Stomach (tissue), 8 donors: ENCODE measurements at regions not wholly inside any gene's neighbourhood (a gene's known extent, or its start where the extent isn't known, plus 50 kb on each side); places are given as distances from the start of the nearest gene placed in this dataset.
"Not testable (repeated sequence)": the region's sequence is repeated elsewhere in the genome, so short reads cannot be mapped to it uniquely, and the experiment has no call there.

Source experiments
- DNase-seq, 2 donors: peaks; one replicate each; pipeline versions ENCODE4 v3.0.0 to v3.0.0-alpha.2; 2013 to 2019
- H3K27ac ChIP-seq, 5 donors: fragments of 200-600 bp in 4 of 5; sonication (generic) in 4 of 5; one replicate each; pipeline ENCODE4 v1.5.1; 2013 to 2019; ENCODE audit warnings: mild to moderate bottlenecking in 1 of 5, moderate library complexity in 1 of 5
- H3K27me3 ChIP-seq, 3 donors: fragments of 200-600 bp; sonication (generic); one replicate each; pipeline ENCODE4 v1.5.1; 2017 to 2019; ENCODE audit warnings: mixed run types in 1 of 3
- H3K36me3 ChIP-seq, 4 donors: fragments of 200-600 bp; sonication (generic); 1 replicate in 3 of 4; 2 replicates in 1 of 4; pipeline ENCODE4 v1.5.1; 2016 to 2019
- H3K4me1 ChIP-seq, 4 donors: fragments of 200-600 bp; sonication (generic); one replicate each; pipeline ENCODE4 v1.5.1; 2016 to 2019
- H3K4me3 ChIP-seq, 4 donors: fragments of 200-600 bp; sonication (generic) in 3 of 4; one replicate each; pipeline ENCODE4 v1.5.1; 2016 to 2019; ENCODE audit warnings: mild to moderate bottlenecking in 1 of 4
- H3K9me3 ChIP-seq, 4 donors: fragments of 200-600 bp; sonication (generic); one replicate each; pipeline ENCODE4 v1.5.1; 2016 to 2019
- EP300 ChIP-seq: sonication (generic); formaldehyde crosslinking; IDR thresholded peaks from one replicate; pipeline ENCODE4 v1.6.1; 2017; ENCODE audit warnings: antibody characterized with exemption
- POLR2A ChIP-seq, 4 donors: fragments of 450-650 bp; IDR thresholded peaks; one replicate each; pipeline ENCODE4 v1.6.1; 2016; ENCODE audit warnings: antibody characterized with exemption in 4 of 4, control low read depth in 2 of 4, mild to moderate bottlenecking in 1 of 4, moderate library complexity in 1 of 4
- POLR2AphosphoS5 ChIP-seq, 3 donors: sonication (generic); formaldehyde crosslinking; IDR thresholded peaks; one replicate each; pipeline ENCODE4 v1.6.1; 2016; ENCODE audit warnings: antibody characterized with exemption in 3 of 3
- WGBS, 5 donors: extraction: QIAGEN DNeasy Blood & Tissue Kit in 3 of 5; methylation state at CpG; one replicate each; pipeline versions ENCODE4 v1.1.5 to v1.1.7; 2013 to 2018; 5-methylcytosine and 5-hydroxymethylcytosine counted together
- intact Hi-C: fragments of 100-400 bp; cut with DNase I; formaldehyde crosslinking; loops from one replicate; pipeline ENCODE4 v1.15.1; 2023; ENCODE audit warnings: low total_unique reads
- TF ChIP-seq, protein P1 (sequence below), 7 experiments: fragments of 450-650 bp in 4 of 7; fragments of 200-600 bp in 3 of 7; sonication (generic) in 3 of 7; IDR thresholded peaks; one replicate each; pipeline ENCODE4 v1.5.1; 2016 to 2019; ENCODE audit warnings: antibody characterized with exemption in 7 of 7, control low read depth in 2 of 7, mild to moderate bottlenecking in 1 of 7
- donor health status: healthy with polysubstance abuse.
- donor health status: Bipolar disorder and iron deficiency.
- donor health status: healthy.

DNA sequence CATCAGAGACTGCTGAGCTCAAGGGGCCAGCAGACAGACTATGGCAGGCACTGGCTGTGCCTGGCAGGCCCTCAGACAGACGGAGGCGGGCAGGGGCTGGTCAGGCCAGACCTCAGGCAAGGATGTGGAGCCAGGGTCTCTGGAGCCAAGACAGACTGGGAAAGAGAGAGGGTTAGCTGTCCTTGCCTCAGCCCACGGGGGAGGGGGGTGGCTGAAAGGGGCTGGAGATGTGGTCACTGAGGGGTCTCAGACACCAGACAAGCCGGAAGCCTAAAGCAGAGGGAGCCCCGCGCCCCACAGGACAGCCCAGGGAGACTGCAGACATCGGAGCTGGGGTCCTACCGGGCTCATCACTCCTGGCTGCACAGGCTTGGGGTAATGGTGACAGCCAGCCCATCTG is 141.2 kb upstream of the FOXD4L5 start:
- TF ChIP-seq POLR2AphosphoS5 (IDR thresholded peaks at IDR 0.05), result no peak
- TF ChIP-seq EP300, result no peak
- TF ChIP-seq POLR2A (IDR thresholded peaks at IDR 0.05), result no peak
- TF ChIP-seq, protein P1, sequence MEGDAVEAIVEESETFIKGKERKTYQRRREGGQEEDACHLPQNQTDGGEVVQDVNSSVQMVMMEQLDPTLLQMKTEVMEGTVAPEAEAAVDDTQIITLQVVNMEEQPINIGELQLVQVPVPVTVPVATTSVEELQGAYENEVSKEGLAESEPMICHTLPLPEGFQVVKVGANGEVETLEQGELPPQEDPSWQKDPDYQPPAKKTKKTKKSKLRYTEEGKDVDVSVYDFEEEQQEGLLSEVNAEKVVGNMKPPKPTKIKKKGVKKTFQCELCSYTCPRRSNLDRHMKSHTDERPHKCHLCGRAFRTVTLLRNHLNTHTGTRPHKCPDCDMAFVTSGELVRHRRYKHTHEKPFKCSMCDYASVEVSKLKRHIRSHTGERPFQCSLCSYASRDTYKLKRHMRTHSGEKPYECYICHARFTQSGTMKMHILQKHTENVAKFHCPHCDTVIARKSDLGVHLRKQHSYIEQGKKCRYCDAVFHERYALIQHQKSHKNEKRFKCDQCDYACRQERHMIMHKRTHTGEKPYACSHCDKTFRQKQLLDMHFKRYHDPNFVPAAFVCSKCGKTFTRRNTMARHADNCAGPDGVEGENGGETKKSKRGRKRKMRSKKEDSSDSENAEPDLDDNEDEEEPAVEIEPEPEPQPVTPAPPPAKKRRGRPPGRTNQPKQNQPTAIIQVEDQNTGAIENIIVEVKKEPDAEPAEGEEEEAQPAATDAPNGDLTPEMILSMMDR (IDR thresholded peaks at IDR 0.05), result no peak
- H3K9me3 ChIP-seq, result peaks cover 0 to 65% (median 33%) of the 10 kb centered on the region in 4 donors
- H3K27ac ChIP-seq, result no peak overlapping the region
- no peak overlapping the region for H3K4me3 ChIP-seq
- DNase-seq, result no peak
- no peaks in the 10 kb centered on the region for H3K4me1 ChIP-seq
- H3K36me3 ChIP-seq, result no peaks in the 10 kb centered on the region
- no peaks in the 10 kb centered on the region for H3K27me3 ChIP-seq
- intact Hi-C loops, result no loop called here
- 81 to 90% (median 89%) methylated on average over 2 to 8 of the region's 8 CpGs for WGBS, 5 donors

DNA sequence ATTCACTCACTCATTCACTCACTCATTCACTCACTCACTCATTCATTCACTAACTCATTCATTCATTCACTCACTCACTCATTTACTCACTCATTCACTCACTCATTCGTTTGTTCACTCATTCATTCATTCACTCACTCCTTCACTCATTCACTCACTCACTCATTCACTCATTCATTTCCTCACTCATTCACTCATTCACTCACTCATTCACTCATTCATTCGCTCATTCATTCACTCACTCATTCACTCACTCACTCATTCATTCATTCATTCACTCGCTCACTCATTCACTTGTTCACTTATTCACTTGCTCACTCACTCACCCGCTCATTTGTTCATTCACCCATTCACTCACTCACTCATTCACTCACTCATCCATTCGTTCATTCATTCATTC is 140.2 kb upstream of the FOXD4L5 start:
- H3K4me1 ChIP-seq, H3K27me3 ChIP-seq, H3K36me3 ChIP-seq, H3K27ac ChIP-seq, H3K4me3 ChIP-seq, DNase-seq, intact Hi-C loops: not testable (repeated sequence)
- H3K9me3 ChIP-seq, result peaks cover 0 to 64% (median 33%) of the 10 kb centered on the region in 4 donors
- WGBS, 5 donors, result 46 to 56% (median 51%) methylated on average over 5 of the region's 5 CpGs

DNA sequence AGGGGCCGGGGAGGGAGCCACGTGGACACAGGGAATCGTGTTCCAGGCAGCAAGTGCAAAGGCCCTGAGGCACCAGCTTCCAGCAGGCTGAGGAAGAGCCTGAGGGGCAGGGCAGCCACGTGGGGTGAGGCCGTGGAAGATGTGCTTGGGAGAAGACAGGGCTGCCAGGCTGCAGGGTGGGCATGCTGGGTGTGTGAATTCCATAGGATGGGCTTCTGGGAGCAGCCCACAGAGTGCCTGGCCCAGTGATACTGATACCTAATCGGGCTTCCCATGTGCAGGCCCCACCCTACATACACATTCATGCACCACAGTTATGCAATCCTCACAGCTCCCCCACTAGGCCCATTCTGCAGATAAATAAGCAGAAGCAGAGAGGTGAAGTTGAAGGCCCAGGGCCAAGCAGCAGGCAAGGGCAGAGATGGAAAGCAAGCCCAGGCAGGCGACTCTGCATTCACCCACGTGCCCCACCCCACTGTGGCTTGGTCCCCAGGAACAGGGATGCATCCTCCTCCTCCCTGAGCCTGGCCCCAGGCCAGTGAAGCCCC is 139.5 kb upstream of the FOXD4L5 start:
- 67 to 77% (median 75%) methylated on average over 6 to 8 of the region's 8 CpGs for WGBS, 5 donors
- H3K27ac ChIP-seq, H3K4me1 ChIP-seq, H3K4me3 ChIP-seq, H3K36me3 ChIP-seq, DNase-seq, H3K27me3 ChIP-seq, intact Hi-C loops: not testable (repeated sequence)
- H3K9me3 ChIP-seq, result peaks cover 0 to 61% (median 28%) of the 10 kb centered on the region in 4 donors

DNA sequence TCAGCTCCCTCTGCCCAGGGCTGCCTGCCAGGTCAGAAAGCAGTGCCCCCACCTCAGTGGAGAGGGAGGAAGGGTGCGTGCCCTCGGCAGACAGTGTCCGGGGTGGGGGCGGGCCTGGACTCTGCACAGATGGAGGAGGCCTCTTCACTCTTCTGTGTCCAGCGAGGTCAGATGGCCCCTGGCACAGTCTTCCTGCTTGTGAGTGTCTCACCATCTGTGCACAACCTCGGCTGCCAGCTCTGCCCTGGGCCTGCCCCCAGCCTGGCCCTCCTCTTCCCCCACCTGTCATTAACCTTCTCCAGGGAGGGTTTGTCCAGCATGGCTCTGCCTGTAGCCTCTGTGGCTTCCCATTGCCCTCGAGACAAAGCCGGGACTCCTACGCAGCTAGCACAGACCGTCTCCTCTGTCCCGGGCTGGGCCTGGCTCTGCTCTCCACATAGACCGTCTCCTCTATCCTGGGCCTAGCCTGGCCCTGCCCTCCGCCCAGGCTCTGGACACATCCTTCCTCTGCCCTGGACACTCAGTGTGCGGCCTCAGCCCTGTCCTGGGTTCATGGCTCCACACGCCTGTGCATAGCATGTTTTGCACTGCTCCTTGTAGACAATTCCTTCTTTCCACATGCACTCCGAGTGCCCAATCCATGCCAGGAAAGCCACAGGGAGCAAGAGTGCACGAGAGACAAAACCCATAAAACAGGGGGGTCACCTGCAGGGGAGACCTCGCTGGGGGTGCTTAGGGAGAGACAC is 138.9 kb upstream of the FOXD4L5 start:
- DNase-seq, H3K27ac ChIP-seq, H3K4me1 ChIP-seq, H3K27me3 ChIP-seq, H3K4me3 ChIP-seq, intact Hi-C loops, H3K36me3 ChIP-seq: not testable (repeated sequence)
- peaks cover 0 to 58% (median 26%) of the 10 kb centered on the region in 4 donors for H3K9me3 ChIP-seq
- 85 to 88% (median 85%) methylated on average over 13 to 18 of the region's 18 CpGs for WGBS, 5 donors

DNA sequence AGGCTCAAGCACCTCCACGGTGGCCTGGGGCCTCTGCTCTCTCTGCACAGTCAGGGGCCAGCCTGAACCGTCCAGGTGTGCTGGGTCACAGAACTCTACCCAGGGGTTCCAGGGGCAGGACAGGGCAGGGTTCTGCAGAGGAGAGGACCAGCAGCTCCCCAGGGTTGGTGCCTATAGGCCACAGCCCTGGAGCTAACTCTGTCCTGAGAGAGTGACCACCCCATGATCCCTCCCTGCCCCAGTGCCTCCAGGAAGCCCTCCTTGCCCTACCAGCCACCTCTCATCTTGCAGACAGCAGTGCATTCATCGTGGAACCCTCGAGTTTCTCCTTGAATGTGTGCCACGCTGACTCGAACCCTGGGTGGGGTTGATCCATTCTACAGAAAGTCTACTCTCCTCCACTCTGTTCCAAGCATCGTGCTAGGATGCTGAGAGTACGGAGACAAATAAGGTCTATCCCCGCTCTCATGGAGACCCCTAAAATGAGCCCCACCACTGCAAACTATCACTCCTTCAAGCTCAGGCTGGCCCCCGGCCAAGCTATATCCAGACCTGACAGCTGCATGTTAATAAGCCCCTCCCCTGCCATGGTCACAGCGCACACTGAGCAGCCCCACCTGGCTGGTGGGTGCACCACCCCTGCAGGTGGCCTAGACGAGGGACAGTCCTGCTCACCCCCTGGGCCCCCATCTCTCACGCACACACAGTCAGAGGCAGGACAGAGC is 138.1 kb upstream of the FOXD4L5 start:
- H3K4me1 ChIP-seq, H3K27me3 ChIP-seq, H3K36me3 ChIP-seq, DNase-seq, intact Hi-C loops, H3K4me3 ChIP-seq, H3K27ac ChIP-seq: not testable (repeated sequence)
- peaks cover 0 to 52% (median 26%) of the 10 kb centered on the region in 4 donors for H3K9me3 ChIP-seq
- WGBS, 5 donors, result 78 to 85% (median 79%) methylated on average over 8 to 12 of the region's 13 CpGs

DNA sequence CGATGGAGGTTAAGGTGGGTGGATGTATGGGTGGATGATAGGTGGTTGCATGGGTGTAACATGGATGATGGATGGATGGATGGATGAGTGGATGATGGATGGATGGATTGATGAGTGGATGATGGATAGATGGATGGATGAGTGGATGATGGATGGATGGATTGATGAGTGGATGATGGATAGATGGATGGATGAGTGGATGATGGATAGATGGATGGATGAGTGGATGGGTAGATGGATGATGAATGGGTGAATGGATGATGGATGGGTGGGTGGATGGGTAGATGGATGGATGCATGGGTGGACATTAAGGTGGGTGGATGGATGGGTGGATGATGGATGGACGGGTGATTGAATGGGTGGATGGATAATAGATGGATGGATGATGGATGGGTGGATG is 136.5 kb upstream of the FOXD4L5 start:
- H3K9me3 ChIP-seq, result peaks cover 0 to 44% (median 24%) of the 10 kb centered on the region in 4 donors
- H3K36me3 ChIP-seq, H3K4me1 ChIP-seq, H3K4me3 ChIP-seq, H3K27me3 ChIP-seq, DNase-seq, H3K27ac ChIP-seq, intact Hi-C loops: not testable (repeated sequence)
- WGBS, 5 donors, result 52 to 83% (median 77%) methylated on average over 2 of the region's 2 CpGs

DNA sequence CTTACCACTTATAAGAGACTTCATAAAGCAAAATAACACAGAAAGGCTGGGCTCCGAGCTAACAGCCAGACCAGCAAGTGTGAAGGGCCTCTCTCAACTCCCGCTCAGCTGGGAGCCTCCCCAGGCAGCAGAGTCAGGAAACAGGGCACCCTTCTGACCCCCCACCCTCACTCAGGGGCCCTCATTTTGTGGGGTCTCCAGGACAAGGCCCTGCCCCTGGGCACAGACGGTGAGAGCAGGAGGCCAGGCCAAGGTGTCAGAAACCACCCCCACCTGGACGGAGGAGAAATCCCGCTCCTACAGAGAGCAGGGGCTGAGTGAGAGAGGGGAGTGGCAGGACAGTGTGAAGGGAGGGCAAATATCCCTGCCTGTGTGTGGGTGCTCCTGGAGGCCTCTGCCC is 135.8 kb upstream of the FOXD4L5 start:
- 65 to 89% (median 82%) methylated on average over 5 of the region's 5 CpGs for WGBS, 5 donors
- intact Hi-C loops, result no loop called here
- DNase-seq, result no peak
- Histone ChIP-seq H3K27ac (no peak overlapping the region), H3K27me3 (no peaks in the 10 kb centered on the region), H3K36me3 (no peaks in the 10 kb centered on the region), H3K4me1 (no peaks in the 10 kb centered on the region), H3K9me3 (peaks cover 0 to 37% (median 21%) of the 10 kb centered on the region in 4 donors), H3K4me3 (no peak overlapping the region)
- TF ChIP-seq POLR2A (IDR thresholded peaks at IDR 0.05) (no peak), EP300 (no peak), POLR2AphosphoS5 (IDR thresholded peaks at IDR 0.05) (no peak)
- TF ChIP-seq, protein P1 (IDR thresholded peaks at IDR 0.05), result no peak

DNA sequence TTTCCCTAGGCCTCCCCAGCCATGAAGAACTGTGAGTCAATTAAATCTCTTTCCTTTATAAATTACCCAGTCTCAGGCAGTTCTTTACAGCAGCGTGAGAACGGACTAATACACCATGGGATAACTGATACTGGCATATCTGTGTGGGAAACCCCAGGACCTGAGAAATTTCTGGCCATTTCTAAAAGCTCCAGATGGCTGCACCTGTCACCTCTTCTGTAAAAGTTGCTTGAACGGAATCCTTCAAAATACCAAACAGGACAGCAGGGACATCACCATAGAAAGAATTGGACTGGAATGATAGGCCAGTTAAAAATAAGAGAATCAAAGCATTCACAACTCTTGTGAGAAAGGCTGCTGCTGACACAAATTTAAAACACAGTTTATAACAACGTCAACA is 134.0 kb upstream of the FOXD4L5 start:
- H3K4me3 ChIP-seq, H3K36me3 ChIP-seq, H3K27me3 ChIP-seq, H3K4me1 ChIP-seq, H3K27ac ChIP-seq, intact Hi-C loops, DNase-seq: not testable (repeated sequence)
- peaks cover 0 to 42% (median 22%) of the 10 kb centered on the region in 4 donors for H3K9me3 ChIP-seq
- 64 to 75% (median 73%) methylated on average over 4 of the region's 4 CpGs for WGBS, 5 donors

DNA sequence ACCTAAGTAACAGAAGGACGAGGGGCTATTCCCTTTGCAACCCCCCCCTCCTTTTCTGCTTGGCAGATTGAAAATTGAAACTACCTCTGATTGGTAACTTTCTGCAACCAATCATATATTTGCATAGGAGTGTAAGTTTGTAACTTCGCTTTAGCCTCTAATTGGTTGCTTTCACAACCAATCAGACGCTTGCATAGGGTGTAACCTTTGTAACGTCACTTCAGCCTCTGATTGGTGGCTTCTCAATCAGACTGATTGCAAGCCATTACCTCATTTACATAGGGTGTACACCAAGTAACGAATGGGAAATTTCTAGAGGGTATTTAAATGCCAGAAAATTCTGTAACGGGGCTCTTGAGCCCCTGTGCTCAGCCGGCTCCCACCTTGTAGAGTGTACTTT is 131.9 kb upstream of the FOXD4L5 start:
- H3K27me3 ChIP-seq, H3K4me3 ChIP-seq, H3K4me1 ChIP-seq, H3K27ac ChIP-seq, DNase-seq, intact Hi-C loops, H3K36me3 ChIP-seq: not testable (repeated sequence)
- 58 to 67% (median 59%) methylated on average over 7 of the region's 7 CpGs for WGBS, 5 donors
- peaks cover 0 to 55% (median 31%) of the 10 kb centered on the region in 4 donors for H3K9me3 ChIP-seq
